ENCODE measurements at regions not wholly inside any gene's neighbourhood (a gene's known extent, or its start where the extent isn't known, plus 50 kb on each side); places are given as distances from the start of the nearest gene placed in this dataset. TPM values are rescaled to one million over a fixed set of nuclear protein-coding genes. Genes with fewer than 3 reads are reported as not detected.

Small RNA genes in the stretch of these regions (small RNA-seq; reads per million reads assigned to genes)
- gene AC025279.1: not detected
- not detected for gene SNX29P2

Data from tibial nerve (tissue), 1 donor.